Keratinocyte (primary cell): ENCODE measurements at regions not wholly inside any gene's neighbourhood (a gene's known extent, or its start where the extent isn't known, plus 50 kb on each side); places are given as distances from the start of the nearest gene placed in this dataset.

Experiments used
- DNase-seq: peaks from one replicate; pipeline ENCODE4 v3.0.0-alpha.2; 2011; ENCODE audit warnings: low read depth, missing footprints, low spot score
- FAIRE-seq: peaks from 2 replicates; lab custom pipeline; 2011; peaks lifted over from hg19 to GRCh38; lab: Jason Lieb, UNC
- H2AFZ ChIP-seq: 2 replicates; pipeline ENCODE4 v1.6.0; 2012; ENCODE audit warnings: low read length, control low read depth, inconsistent platforms; ENCODE audit not compliant: control insufficient read depth
- H3K27ac ChIP-seq: 2 replicates; pipeline ENCODE4 v1.5.1; 2011; ENCODE audit warnings: low read length; ENCODE audit not compliant: control insufficient read depth, insufficient read depth
- H3K27me3 ChIP-seq: 3 replicates; pipeline ENCODE4 v1.6.0; 2011; ENCODE audit warnings: low read length; ENCODE audit not compliant: control insufficient read depth, insufficient read depth; ENCODE audit errors: extremely low read depth
- H3K36me3 ChIP-seq, 2 experiments: 2 replicates in 1 of 2; 3 replicates in 1 of 2; pipeline ENCODE4 v1.5.1; 2011; ENCODE audit warnings: low read length in 2 of 2, mild to moderate bottlenecking in 1 of 2; ENCODE audit not compliant: control insufficient read depth in 2 of 2, insufficient read depth in 2 of 2; ENCODE audit errors: extremely low read depth in 1 of 2
- H3K4me1 ChIP-seq: 3 replicates; pipeline ENCODE4 v1.5.1; 2011; ENCODE audit warnings: low read length; ENCODE audit not compliant: control insufficient read depth, insufficient read depth; ENCODE audit errors: extremely low read depth
- H3K4me2 ChIP-seq: 3 replicates; pipeline ENCODE4 v1.6.0; 2011; ENCODE audit warnings: low read depth, low read length; ENCODE audit not compliant: control insufficient read depth, insufficient read depth; ENCODE audit errors: extremely low read depth
- H3K4me3 ChIP-seq, 3 experiments: fragments of 200-600 bp in 1 of 3; sonication (generic) in 1 of 3; 2 replicates in 2 of 3; 3 replicates in 1 of 3; pipeline ENCODE4 v1.5.1; 2011 to 2016; ENCODE audit warnings: low read length in 3 of 3, mild to moderate bottlenecking in 3 of 3, control low read depth in 2 of 3, inconsistent platforms in 1 of 3, low read depth in 1 of 3, mixed read lengths in 1 of 3, mixed run types in 1 of 3, moderate library complexity in 1 of 3; ENCODE audit not compliant: control insufficient read depth in 2 of 3, insufficient read depth in 2 of 3; ENCODE audit errors: extremely low read depth in 1 of 3
- H3K79me2 ChIP-seq: 2 replicates; pipeline ENCODE4 v1.6.0; 2012; ENCODE audit warnings: low read length; ENCODE audit not compliant: control insufficient read depth, insufficient read depth
- H3K9ac ChIP-seq: 3 replicates; pipeline ENCODE4 v1.6.0; 2011; ENCODE audit warnings: low read length; ENCODE audit not compliant: control insufficient read depth, insufficient read depth; ENCODE audit errors: extremely low read depth
- H3K9me1 ChIP-seq: 3 replicates; pipeline ENCODE4 v1.6.0; 2011; ENCODE audit warnings: low read length; ENCODE audit not compliant: control insufficient read depth, insufficient read depth; ENCODE audit errors: extremely low read depth
- H3K9me3 ChIP-seq: 2 replicates; pipeline ENCODE4 v1.5.1; 2012; ENCODE audit warnings: low read depth, low read length; ENCODE audit not compliant: control insufficient read depth
- H4K20me1 ChIP-seq: 3 replicates; pipeline ENCODE4 v1.6.0; 2011; ENCODE audit warnings: low read length; ENCODE audit not compliant: control insufficient read depth, insufficient read depth; ENCODE audit errors: extremely low read depth
- EZH2 ChIP-seq: IDR thresholded peaks from one replicate; pipeline ENCODE4 v1.6.1; 2012; ENCODE audit warnings: inconsistent platforms, mild to moderate bottlenecking, low read length, moderate library complexity
- dilution Hi-C: fragments of 300-500 bp; cut with MboI; formaldehyde crosslinking; loops from one replicate; pipeline ENCODE4 v1.7.0; 2020; ENCODE audit warnings: low sequenced_read_pairs; ENCODE audit not compliant: extremely low pct_ligation_motif_present
- TF ChIP-seq, protein P1 (sequence below), 3 experiments: IDR thresholded peaks in 1 of 3; conservative IDR thresholded peaks in 1 of 3; optimal IDR thresholded peaks in 1 of 3; 2 replicates in 2 of 3; 3 replicates in 1 of 3; pipeline versions ENCODE3 to v1.5.1; 2011; ENCODE audit warnings: low read length in 3 of 3, mild to moderate bottlenecking in 3 of 3, moderate library complexity in 2 of 3, control low read depth in 1 of 3, inconsistent platforms in 1 of 3; ENCODE audit not compliant: insufficient read depth in 2 of 3; ENCODE audit errors: extremely low read depth in 1 of 3

DNA sequence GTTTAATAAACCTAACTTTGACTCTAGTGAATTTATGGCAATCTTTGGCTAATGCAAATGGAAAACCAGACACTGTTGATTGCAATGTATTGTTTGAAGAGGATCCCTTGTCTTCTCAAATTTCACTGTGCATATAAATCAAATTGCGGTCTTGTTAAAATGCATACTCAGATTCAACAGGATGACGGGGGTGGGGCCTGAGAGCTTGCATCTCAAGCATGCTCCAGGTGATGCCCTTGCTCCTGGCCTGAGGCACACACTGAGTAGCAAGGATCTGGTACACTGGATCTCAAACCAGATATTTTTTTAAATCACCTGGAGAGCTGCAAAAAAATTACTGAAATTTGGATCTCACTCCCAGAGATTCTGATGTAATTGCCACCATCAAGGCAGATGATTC is 463.7 kb downstream of the DNAH5 start:
- peaks cover 3% of the 10 kb centered on the region for H3K4me1 ChIP-seq
- H3K4me3 ChIP-seq, result no peak overlapping the region
- no peaks in the 10 kb centered on the region for H3K36me3 ChIP-seq
- H3K4me2 ChIP-seq, result no peak overlapping the region
- dilution Hi-C loops, result no loop called here
- no peak overlapping the region for H2AFZ ChIP-seq
- H4K20me1 ChIP-seq, result no peaks in the 10 kb centered on the region
- TF ChIP-seq, protein P1, sequence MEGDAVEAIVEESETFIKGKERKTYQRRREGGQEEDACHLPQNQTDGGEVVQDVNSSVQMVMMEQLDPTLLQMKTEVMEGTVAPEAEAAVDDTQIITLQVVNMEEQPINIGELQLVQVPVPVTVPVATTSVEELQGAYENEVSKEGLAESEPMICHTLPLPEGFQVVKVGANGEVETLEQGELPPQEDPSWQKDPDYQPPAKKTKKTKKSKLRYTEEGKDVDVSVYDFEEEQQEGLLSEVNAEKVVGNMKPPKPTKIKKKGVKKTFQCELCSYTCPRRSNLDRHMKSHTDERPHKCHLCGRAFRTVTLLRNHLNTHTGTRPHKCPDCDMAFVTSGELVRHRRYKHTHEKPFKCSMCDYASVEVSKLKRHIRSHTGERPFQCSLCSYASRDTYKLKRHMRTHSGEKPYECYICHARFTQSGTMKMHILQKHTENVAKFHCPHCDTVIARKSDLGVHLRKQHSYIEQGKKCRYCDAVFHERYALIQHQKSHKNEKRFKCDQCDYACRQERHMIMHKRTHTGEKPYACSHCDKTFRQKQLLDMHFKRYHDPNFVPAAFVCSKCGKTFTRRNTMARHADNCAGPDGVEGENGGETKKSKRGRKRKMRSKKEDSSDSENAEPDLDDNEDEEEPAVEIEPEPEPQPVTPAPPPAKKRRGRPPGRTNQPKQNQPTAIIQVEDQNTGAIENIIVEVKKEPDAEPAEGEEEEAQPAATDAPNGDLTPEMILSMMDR (optimal IDR thresholded peaks at IDR 0.05 in 1 of 3, IDR thresholded peaks at IDR 0.05 in 1 of 3, conservative IDR thresholded peaks at IDR 0.05 in 1 of 3; ENCODE audit: extremely low read depth in 1 of 3, insufficient read depth in 2 of 3, low read length in 3 of 3), result no peak
- TF ChIP-seq EZH2, result no peak
- H3K27me3 ChIP-seq, result no peaks in the 10 kb centered on the region
- no peak overlapping the region for H3K9ac ChIP-seq
- H3K27ac ChIP-seq, result no peak overlapping the region
- no peak for FAIRE-seq
- no peaks in the 10 kb centered on the region for H3K9me1 ChIP-seq
- H3K79me2 ChIP-seq, result no peaks in the 10 kb centered on the region
- DNase-seq, result no peak
- no peaks in the 10 kb centered on the region for H3K9me3 ChIP-seq

DNA sequence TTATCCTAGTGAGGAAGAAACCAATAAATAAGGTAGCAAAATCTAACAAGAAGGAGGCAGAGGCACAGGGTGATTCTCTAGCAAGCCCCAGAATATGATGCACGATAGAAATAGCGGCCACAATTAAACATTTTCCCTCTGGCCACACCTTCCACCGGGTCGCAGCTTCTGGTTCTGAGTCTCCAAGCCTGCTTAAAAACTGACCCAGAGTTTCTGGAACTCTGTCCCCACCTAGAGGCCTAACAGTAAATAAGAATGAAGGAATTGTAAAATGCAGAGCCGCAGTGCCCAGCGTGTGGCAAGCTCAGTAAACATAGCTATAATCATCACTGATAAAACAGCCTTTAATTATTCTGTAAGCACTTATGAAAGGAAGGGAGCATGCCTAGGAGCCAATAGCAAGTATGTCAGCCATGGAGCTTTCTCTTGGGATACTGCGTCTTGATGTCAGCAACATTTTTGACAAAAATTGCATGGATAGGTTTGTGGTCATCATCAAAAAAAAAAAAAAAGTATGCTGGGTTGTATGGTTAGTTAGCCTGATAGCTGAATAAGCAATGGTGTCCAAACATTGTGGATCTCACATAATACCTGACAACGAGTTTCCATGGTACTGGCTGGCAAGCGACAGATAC is 465.5 kb downstream of the DNAH5 start:
- H3K27ac ChIP-seq, result no peak overlapping the region
- no peaks in the 10 kb centered on the region for H3K79me2 ChIP-seq
- no peak for FAIRE-seq
- H3K4me1 ChIP-seq, result peaks cover 3% of the 10 kb centered on the region
- no peaks in the 10 kb centered on the region for H3K36me3 ChIP-seq
- H3K9ac ChIP-seq, result no peak overlapping the region
- TF ChIP-seq, protein P1 (optimal IDR thresholded peaks at IDR 0.05 in 1 of 3, IDR thresholded peaks at IDR 0.05 in 1 of 3, conservative IDR thresholded peaks at IDR 0.05 in 1 of 3; ENCODE audit: extremely low read depth in 1 of 3, insufficient read depth in 2 of 3, low read length in 3 of 3), result peak; percentile 49 to 65 (median 53)
- TF ChIP-seq EZH2, result no peak
- no peak for DNase-seq
- no peaks in the 10 kb centered on the region for H3K27me3 ChIP-seq
- H4K20me1 ChIP-seq, result no peaks in the 10 kb centered on the region
- H2AFZ ChIP-seq, result no peak overlapping the region
- H3K9me1 ChIP-seq, result no peaks in the 10 kb centered on the region
- dilution Hi-C loops, result no loop called here
- H3K9me3 ChIP-seq, result no peaks in the 10 kb centered on the region
- H3K4me2 ChIP-seq, result no peak overlapping the region
- H3K4me3 ChIP-seq, result no peak overlapping the region
